Activated B cell treated with CpG ODN at 0.5 μM for 24 hours (primary cell): ENCODE measurements at regions not wholly inside any gene's neighbourhood (a gene's known extent, or its start where the extent isn't known, plus 50 kb on each side); places are given as distances from the start of the nearest gene placed in this dataset.

Source experiments
- ATAC-seq: fragments of 200-7000 bp; cut with Tn5 transposase; one replicate; pipeline ENCODE4 v1.10.0; 2021; ENCODE audit warnings: low read depth, mild to moderate bottlenecking, moderate library complexity
- CTCF ChIA-PET: fragments of 350-600 bp; sonication (Branson Sonifier 250); formaldehyde crosslinking; loops from one replicate; lab custom pipeline; 2021; ENCODE audit warnings: antibody characterized with exemption; lab: Charles Lee
- POLR2A ChIA-PET: fragments of 350-600 bp; sonication (Branson Sonifier 250); formaldehyde crosslinking; loops from one replicate; lab custom pipeline; 2021; ENCODE audit warnings: antibody characterized with exemption; lab: Charles Lee
- DNase-seq: peaks from one replicate; pipeline ENCODE4 v3.0.0; 2022
- H3K27ac Mint-ChIP-seq: one replicate; pipeline ENCODE4 v1.8.0; 2020; ENCODE audit warnings: mixed read lengths
- H3K27me3 Mint-ChIP-seq: one replicate; pipeline ENCODE4 v1.8.0; 2021; ENCODE audit warnings: mixed read lengths
- H3K36me3 Mint-ChIP-seq: one replicate; pipeline ENCODE4 v1.8.0; 2021; ENCODE audit warnings: low read depth, mixed read lengths
- H3K4me1 Mint-ChIP-seq: one replicate; pipeline ENCODE4 v1.8.0; 2021; ENCODE audit warnings: mixed read lengths
- H3K4me3 Mint-ChIP-seq: one replicate; pipeline ENCODE4 v1.8.0; 2020; ENCODE audit warnings: mild to moderate bottlenecking, mixed read lengths
- H3K9me3 Mint-ChIP-seq: one replicate; pipeline ENCODE4 v1.8.0; 2020; ENCODE audit warnings: mixed read lengths
- CTCF ChIP-seq: fragments of 200-600 bp; IDR thresholded peaks from one replicate; pipeline ENCODE4 v1.8.0; 2022; ENCODE audit warnings: antibody characterized with exemption, mild to moderate bottlenecking
- intact Hi-C: fragments of 100-400 bp; cut with micrococcal nuclease; formaldehyde crosslinking; loops from one replicate; pipeline ENCODE4 v1.15.1; 2024

GRCh38 chr6:168194732-168195567, 115.9 kb upstream of the FRMD1 start:
- Mint-ChIP-seq H3K27ac (no peak overlapping the region), H3K36me3 (no peaks in the 10 kb centered on the region), H3K4me3 (no peak overlapping the region), H3K9me3 (no peaks in the 10 kb centered on the region), H3K4me1 (no peaks in the 10 kb centered on the region), H3K27me3 (no peaks in the 10 kb centered on the region)
- POLR2A ChIA-PET: no interaction called here
- intact Hi-C loops: no loop called here
- DNase-seq (no peak), ATAC-seq (no peak)
- no peak for TF ChIP-seq CTCF
- CTCF ChIA-PET: no interaction called here

- H3K36me3 Mint-ChIP-seq: no peaks in the 10 kb centered on the region
- no peak overlapping the region for H3K4me3 Mint-ChIP-seq
- POLR2A ChIA-PET: no interaction called here
- H3K27ac Mint-ChIP-seq: no peak overlapping the region
- H3K9me3 Mint-ChIP-seq: no peaks in the 10 kb centered on the region
- H3K27me3 Mint-ChIP-seq: no peaks in the 10 kb centered on the region
- ATAC-seq (no peak), DNase-seq (no peak)
- no peaks in the 10 kb centered on the region for H3K4me1 Mint-ChIP-seq
- CTCF ChIA-PET: no interaction called here
- intact Hi-C loops: no loop called here
- TF ChIP-seq CTCF: no peak
These were observed 115.1 kb upstream of the FRMD1 start for GRCh38 chr6:168193816-168194721.

GRCh38 chr6:168192901-168193815, 114.1 kb upstream of the FRMD1 start:
- CTCF ChIA-PET: no interaction called here
- Mint-ChIP-seq H3K4me1 (no peaks in the 10 kb centered on the region), H3K4me3 (no peak overlapping the region), H3K27me3 (no peaks in the 10 kb centered on the region), H3K9me3 (no peaks in the 10 kb centered on the region), H3K27ac (no peak overlapping the region), H3K36me3 (no peaks in the 10 kb centered on the region)
- POLR2A ChIA-PET: no interaction called here
- no peak for TF ChIP-seq CTCF
- intact Hi-C loops: no loop called here
- ATAC-seq: no peak
- no peak for DNase-seq

- H3K4me3 Mint-ChIP-seq: no peak overlapping the region
- ChIA-PET CTCF (no interaction called here), POLR2A (no interaction called here)
- TF ChIP-seq CTCF: no peak
- H3K9me3 Mint-ChIP-seq: no peaks in the 10 kb centered on the region
- no peaks in the 10 kb centered on the region for H3K27me3 Mint-ChIP-seq
- ATAC-seq: no peak
- DNase-seq: no peak
- H3K4me1 Mint-ChIP-seq: no peaks in the 10 kb centered on the region
- intact Hi-C loops: no loop called here
- H3K36me3 Mint-ChIP-seq: no peaks in the 10 kb centered on the region
- no peak overlapping the region for H3K27ac Mint-ChIP-seq
These were observed 113.3 kb upstream of the FRMD1 start for GRCh38 chr6:168192195-168192900.
